GM19467 (cell line): ENCODE measurements at regions not wholly inside any gene's neighbourhood (a gene's known extent, or its start where the extent isn't known, plus 50 kb on each side); places are given as distances from the start of the nearest gene placed in this dataset.
"Not testable (repeated sequence)": the region's sequence is repeated elsewhere in the genome, so short reads cannot be mapped to it uniquely, and the experiment has no call there.

Experiments
- ATAC-seq: cut with Tn5 transposase; IDR thresholded peaks from one replicate; pipeline ENCODE4 v1.9.1; 2021; ENCODE audit warnings: mild to moderate bottlenecking, moderate library complexity; ENCODE audit not compliant: unreplicated experiment

DNA sequence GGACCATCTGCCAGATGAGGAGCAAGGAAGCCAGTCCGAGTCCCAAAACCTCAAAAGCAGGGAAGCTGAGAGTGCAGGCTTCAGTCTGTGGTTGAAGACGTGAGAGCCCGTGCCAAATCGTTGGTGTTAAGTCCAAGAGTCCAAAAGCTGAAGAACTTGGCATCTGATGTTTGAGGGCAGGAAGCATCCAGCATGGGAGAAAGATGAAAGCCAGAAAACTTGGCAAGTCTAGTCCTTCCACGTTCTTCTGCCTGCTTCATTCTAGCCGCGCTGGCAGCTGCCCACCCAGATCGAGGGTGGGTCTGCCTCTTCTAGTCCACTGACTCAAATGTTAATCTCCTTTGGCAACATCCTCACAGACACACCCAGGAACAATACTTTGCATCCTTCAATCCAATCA lies 293.8 kb downstream of the RDH14 start:
- ATAC-seq: not testable (repeated sequence)

DNA sequence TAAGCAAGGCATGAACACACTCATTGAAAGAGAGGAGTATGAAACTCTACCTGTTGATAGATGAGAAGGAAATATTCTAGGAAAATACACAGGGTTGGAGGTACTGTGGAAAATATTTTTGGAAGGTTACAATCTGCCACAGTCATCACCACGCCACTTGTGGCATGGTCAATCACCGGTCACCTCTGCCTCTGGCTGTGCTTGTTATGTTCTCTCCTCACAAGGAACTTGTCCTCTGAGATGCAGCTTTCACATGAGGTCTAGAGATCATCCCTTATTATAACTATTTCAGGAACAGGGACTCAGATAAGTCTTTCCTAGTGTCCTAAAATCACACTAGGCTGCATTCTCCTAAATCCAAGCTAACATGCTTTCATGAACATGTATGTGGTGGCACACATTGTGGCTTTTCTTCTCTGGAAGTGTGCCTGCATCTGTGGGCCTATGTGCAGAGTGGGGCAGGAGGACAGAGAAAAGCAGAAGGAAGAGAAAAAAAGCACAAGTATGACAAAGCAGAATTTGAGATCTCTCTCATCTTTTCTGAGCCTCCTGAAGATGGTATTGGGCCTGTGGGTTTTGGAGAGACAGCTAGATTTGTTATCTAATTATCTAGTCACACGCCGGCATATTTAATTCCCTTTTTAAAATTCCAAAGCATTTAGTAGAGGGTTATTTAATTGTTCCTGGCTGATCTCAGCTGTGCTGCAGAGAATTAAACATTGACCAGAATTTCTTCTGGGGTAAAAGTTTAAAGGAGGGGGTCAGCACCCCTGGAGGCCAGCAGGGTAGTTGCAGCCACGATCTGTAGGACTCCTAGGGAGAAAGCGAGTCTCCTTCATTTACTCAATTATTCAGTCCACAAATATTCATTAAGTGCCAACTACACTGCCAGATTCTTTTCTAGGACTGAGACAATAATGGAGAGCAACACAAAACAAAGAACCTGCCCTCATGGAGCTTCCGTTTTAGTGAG lies 294.6 kb downstream of the RDH14 start:
- ATAC-seq: no peak

DNA sequence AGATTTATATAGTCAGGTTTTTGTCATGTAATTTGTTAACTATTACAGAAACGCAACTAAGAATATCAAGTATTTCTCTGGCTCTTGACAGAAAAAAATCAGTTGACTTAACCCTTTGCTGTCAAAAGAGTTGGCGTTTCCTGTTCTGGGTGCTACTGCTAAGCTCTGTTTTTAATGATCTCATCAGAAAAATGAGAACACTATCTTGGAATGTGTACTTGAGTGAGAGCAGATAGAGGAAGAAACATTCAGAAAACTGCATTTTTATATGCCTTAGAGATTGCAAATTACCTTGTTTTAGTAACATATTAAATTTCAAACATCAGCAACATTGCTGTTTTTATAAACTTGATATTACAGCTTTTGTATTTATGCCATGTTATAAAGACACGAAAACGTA lies 297.9 kb downstream of the RDH14 start:
- ATAC-seq: no peak

- no peak for ATAC-seq
Measured at GRCh38 chr2:18253686-18254197, 306.7 kb downstream of the RDH14 start.

DNA sequence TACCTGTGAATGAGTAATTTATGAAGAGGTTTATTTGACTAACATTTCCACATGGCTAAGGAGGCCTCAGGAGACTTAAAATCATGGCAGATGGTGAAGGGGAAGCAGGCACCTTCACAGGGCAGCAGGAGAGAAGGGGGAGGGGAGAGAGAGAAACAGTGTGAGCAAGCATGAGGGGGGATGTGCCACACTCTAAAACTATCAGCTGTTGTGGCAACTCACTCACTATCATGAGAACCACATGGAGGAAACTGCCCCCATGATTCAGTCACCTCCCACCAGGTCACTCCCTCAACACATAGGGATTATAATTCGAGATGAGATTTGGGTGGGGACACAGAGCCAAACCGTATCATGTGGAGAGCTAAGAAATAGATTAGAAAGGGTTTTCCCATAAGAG lies 309.0 kb downstream of the RDH14 start:
- no peak for ATAC-seq

DNA sequence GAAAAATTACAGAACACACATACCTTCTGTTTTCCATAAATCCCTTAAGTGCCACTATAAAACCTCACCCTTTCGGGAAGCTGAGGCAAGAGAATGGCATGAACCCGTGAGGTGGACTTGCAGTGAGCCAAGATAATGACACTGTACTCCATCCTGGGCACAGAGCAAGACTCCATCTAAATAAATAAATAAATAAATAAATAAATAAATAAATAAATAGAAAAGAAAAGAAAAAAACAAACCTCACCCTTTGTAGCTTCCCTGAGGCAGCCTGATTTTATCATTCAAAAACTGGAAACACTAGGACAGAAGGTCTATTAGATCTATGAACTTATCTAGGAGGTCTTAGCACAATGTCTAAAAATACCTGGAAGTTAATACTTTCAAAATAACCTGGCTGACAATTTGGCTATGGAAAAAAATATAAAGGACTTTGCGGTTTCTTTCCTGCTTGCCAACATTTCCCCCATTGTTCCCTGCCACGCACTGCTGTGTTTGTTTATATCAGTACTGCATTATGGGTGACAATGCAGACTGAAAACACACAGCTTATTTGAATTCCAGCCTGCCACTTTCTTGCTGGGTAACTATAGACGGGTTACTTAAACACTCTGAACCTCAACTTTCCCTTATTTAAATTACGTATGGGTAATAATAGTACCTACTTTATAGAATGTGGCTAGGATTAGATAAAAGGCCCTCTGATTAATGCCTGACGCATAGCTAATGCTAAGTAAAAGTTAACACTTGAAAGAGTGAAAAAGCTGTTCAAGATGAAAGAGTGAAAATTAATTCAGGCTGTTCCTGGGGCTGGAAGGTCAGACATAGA lies 313.0 kb downstream of the RDH14 start:
- no peak for ATAC-seq

GRCh38 chr2:18245375-18245774 lies 315.1 kb downstream of the RDH14 start:
- no peak for ATAC-seq

GRCh38 chr2:18244845-18245244 lies 315.6 kb downstream of the RDH14 start:
- ATAC-seq: no peak

GRCh38 chr2:18243816-18244215 lies 316.6 kb downstream of the RDH14 start:
- ATAC-seq: no peak

- no peak for ATAC-seq
Measured at GRCh38 chr2:18242716-18243115, 317.7 kb downstream of the RDH14 start.

GRCh38 chr2:18238209-18238608 lies 322.2 kb downstream of the RDH14 start:
- no peak for ATAC-seq

- ATAC-seq: no peak
Measured at GRCh38 chr2:18237298-18237697, 323.2 kb downstream of the RDH14 start.

- no peak for ATAC-seq
Measured at GRCh38 chr2:18232731-18233438, 327.6 kb downstream of the RDH14 start.

GRCh38 chr2:18230668-18231067 lies 329.8 kb downstream of the RDH14 start:
- ATAC-seq: no peak

GRCh38 chr2:18219676-18220075 lies 340.8 kb downstream of the RDH14 start:
- no peak for ATAC-seq

GRCh38 chr2:18218160-18218933 lies 339.9 kb downstream of the KCNS3 start:
- ATAC-seq: no peak

DNA sequence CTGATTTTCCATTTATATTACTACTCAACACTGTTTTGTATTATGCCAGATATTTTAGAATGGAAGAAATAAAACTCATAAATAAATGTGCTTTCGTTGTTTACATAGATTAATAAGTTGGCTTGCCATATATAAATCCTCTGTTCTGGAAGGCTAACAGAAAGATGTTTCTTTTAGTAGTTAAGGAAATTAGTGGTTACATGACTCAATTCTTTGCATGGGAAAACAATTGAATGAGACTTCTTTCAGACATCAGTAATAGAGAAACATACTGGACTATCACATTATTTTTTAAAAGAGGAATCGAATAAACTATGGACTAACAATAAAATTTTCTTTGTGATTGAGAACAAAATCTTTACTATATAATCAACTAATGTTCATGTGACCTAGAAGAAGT lies 336.5 kb downstream of the KCNS3 start:
- ATAC-seq: no peak

GRCh38 chr2:18213986-18214385 lies 335.5 kb downstream of the KCNS3 start:
- no peak for ATAC-seq

- no peak for ATAC-seq
Measured at GRCh38 chr2:18209934-18210639, 331.6 kb downstream of the KCNS3 start.

GRCh38 chr2:18208956-18209355 lies 330.5 kb downstream of the KCNS3 start:
- no peak for ATAC-seq
